ENCODE measurements at regions not wholly inside any gene's neighbourhood (a gene's known extent, or its start where the extent isn't known, plus 50 kb on each side); places are given as distances from the start of the nearest gene placed in this dataset.

- Mint-ChIP-seq H3K9me3 (peaks cover 8 to 29% (median 14%) of the 10 kb centered on the region in 3 donors), H3K4me3 (no peak overlapping the region), H3K27ac (no peak overlapping the region), H3K4me1 (no peaks in the 10 kb centered on the region), H3K36me3 (no peaks in the 10 kb centered on the region), H3K27me3 (peaks cover 0 to 4% of the 10 kb centered on the region in 2 donors)
- Histone ChIP-seq H3K36me3 (ENCODE audit: control insufficient read depth in 2 of 2, extremely low read depth in 1 of 2, insufficient read depth in 1 of 2, low read length in 1 of 2) (no peaks in the 10 kb centered on the region), H3K4me3 (ENCODE audit: control insufficient read depth in 1 of 2, extremely low read depth in 1 of 2, low read length in 1 of 2) (no peak overlapping the region), H3K27me3 (replicated peaks in 1 of 2; ENCODE audit: control insufficient read depth in 2 of 2, extremely low read depth in 1 of 2, insufficient read depth in 2 of 2, low read length in 1 of 2) (peaks cover 0 to 3% of the 10 kb centered on the region in 2 experiments), H3K4me1 (ENCODE audit: control insufficient read depth in 1 of 2, extremely low read depth in 1 of 2, insufficient read depth in 2 of 2, low read length in 2 of 2) (no peaks in the 10 kb centered on the region), H3K9me3 (no peaks in the 10 kb centered on the region), H3K27ac (ENCODE audit: low read length) (no peak overlapping the region)
- ChIA-PET POLR2A (no interaction called here), CTCF (no interaction called here)
- no peak for DNase-seq
- no peak for ATAC-seq (replicated peaks in 1 of 4)
Measured at GRCh38 chr1:67963263-67963662, 87.2 kb downstream of the DIRAS3 start.

- Histone ChIP-seq H3K27ac (ENCODE audit: low read length) (no peak overlapping the region), H3K36me3 (ENCODE audit: control insufficient read depth in 2 of 2, extremely low read depth in 1 of 2, insufficient read depth in 1 of 2, low read length in 1 of 2) (no peaks in the 10 kb centered on the region), H3K4me3 (ENCODE audit: control insufficient read depth in 1 of 2, extremely low read depth in 1 of 2, low read length in 1 of 2) (no peak overlapping the region), H3K9me3 (no peaks in the 10 kb centered on the region), H3K4me1 (ENCODE audit: control insufficient read depth in 1 of 2, extremely low read depth in 1 of 2, insufficient read depth in 2 of 2, low read length in 2 of 2) (no peaks in the 10 kb centered on the region), H3K27me3 (replicated peaks in 1 of 2; ENCODE audit: control insufficient read depth in 2 of 2, extremely low read depth in 1 of 2, insufficient read depth in 2 of 2, low read length in 1 of 2) (peaks cover 0 to 3% of the 10 kb centered on the region in 2 experiments)
- H3K27ac Mint-ChIP-seq = no peak overlapping the region
- peaks cover 0 to 7% of the 10 kb centered on the region in 2 donors for H3K27me3 Mint-ChIP-seq
- DNase-seq (no peak), ATAC-seq (replicated peaks in 1 of 4) (no peak)
- POLR2A ChIA-PET = no interaction called here
- CTCF ChIA-PET = no interaction called here
- H3K9me3 Mint-ChIP-seq = peaks cover 8 to 29% (median 14%) of the 10 kb centered on the region in 3 donors
- WGBS (ENCODE audit: insufficient coverage) = 25% methylated on average over 1 of the region's 2 CpGs
- H3K4me3 Mint-ChIP-seq = no peak overlapping the region
- no peaks in the 10 kb centered on the region for H3K36me3 Mint-ChIP-seq
- no peaks in the 10 kb centered on the region for H3K4me1 Mint-ChIP-seq
Measured at GRCh38 chr1:67960766-67961165, 89.7 kb downstream of the DIRAS3 start.

- POLR2A ChIA-PET = no interaction called here
- no peak for DNase-seq
- ATAC-seq (replicated peaks in 1 of 4) = no peak
- no peaks in the 10 kb centered on the region for H3K4me1 Mint-ChIP-seq
- H3K27ac ChIP-seq (ENCODE audit: low read length) = no peak overlapping the region
- no peak overlapping the region for H3K4me3 ChIP-seq (ENCODE audit: control insufficient read depth in 1 of 2, extremely low read depth in 1 of 2, low read length in 1 of 2)
- H3K27me3 Mint-ChIP-seq = peaks cover 4 to 20% of the 10 kb centered on the region in 2 donors
- no peaks in the 10 kb centered on the region for H3K9me3 ChIP-seq
- WGBS (ENCODE audit: insufficient coverage) = 100% methylated on average over 1 of the region's 1 CpG
- H3K27me3 ChIP-seq (replicated peaks in 1 of 2; ENCODE audit: control insufficient read depth in 2 of 2, extremely low read depth in 1 of 2, insufficient read depth in 2 of 2, low read length in 1 of 2) = peaks cover 0 to 3% of the 10 kb centered on the region in 2 experiments
- H3K27ac Mint-ChIP-seq = no peak overlapping the region
- H3K36me3 ChIP-seq (ENCODE audit: control insufficient read depth in 2 of 2, extremely low read depth in 1 of 2, insufficient read depth in 1 of 2, low read length in 1 of 2) = no peaks in the 10 kb centered on the region
- no peaks in the 10 kb centered on the region for H3K36me3 Mint-ChIP-seq
- H3K4me1 ChIP-seq (ENCODE audit: control insufficient read depth in 1 of 2, extremely low read depth in 1 of 2, insufficient read depth in 2 of 2, low read length in 2 of 2) = no peaks in the 10 kb centered on the region
- H3K9me3 Mint-ChIP-seq = peaks cover 0 to 17% (median 8%) of the 10 kb centered on the region in 3 donors
- no peak overlapping the region for H3K4me3 Mint-ChIP-seq
- CTCF ChIA-PET = no interaction called here
Measured at GRCh38 chr1:67958472-67958871, 92.0 kb downstream of the DIRAS3 start.

- Histone ChIP-seq H3K27me3 (replicated peaks in 1 of 2; ENCODE audit: control insufficient read depth in 2 of 2, extremely low read depth in 1 of 2, insufficient read depth in 2 of 2, low read length in 1 of 2) (peaks cover 0 to 3% of the 10 kb centered on the region in 2 experiments), H3K9me3 (no peaks in the 10 kb centered on the region), H3K4me3 (ENCODE audit: control insufficient read depth in 1 of 2, extremely low read depth in 1 of 2, low read length in 1 of 2) (no peak overlapping the region), H3K27ac (ENCODE audit: low read length) (no peak overlapping the region), H3K36me3 (ENCODE audit: control insufficient read depth in 2 of 2, extremely low read depth in 1 of 2, insufficient read depth in 1 of 2, low read length in 1 of 2) (no peaks in the 10 kb centered on the region), H3K4me1 (ENCODE audit: control insufficient read depth in 1 of 2, extremely low read depth in 1 of 2, insufficient read depth in 2 of 2, low read length in 2 of 2) (no peaks in the 10 kb centered on the region)
- Mint-ChIP-seq H3K9me3 (peaks cover 0 to 3% (median 0%) of the 10 kb centered on the region in 3 donors), H3K4me1 (no peaks in the 10 kb centered on the region), H3K36me3 (no peaks in the 10 kb centered on the region), H3K27ac (no peak overlapping the region), H3K4me3 (no peak overlapping the region), H3K27me3 (peaks cover 4 to 20% of the 10 kb centered on the region in 2 donors)
- 79% methylated on average over 4 of the region's 5 CpGs for WGBS (ENCODE audit: insufficient coverage)
- DNase-seq (no peak), ATAC-seq (replicated peaks in 1 of 4) (no peak)
- CTCF ChIA-PET = no interaction called here
- POLR2A ChIA-PET = no interaction called here
Measured at GRCh38 chr1:67957066-67957465, 93.4 kb downstream of the DIRAS3 start.

GRCh38 chr1:67956116-67956515 is 94.3 kb downstream of the DIRAS3 start:
- no peaks in the 10 kb centered on the region for H3K36me3 ChIP-seq (ENCODE audit: control insufficient read depth in 2 of 2, extremely low read depth in 1 of 2, insufficient read depth in 1 of 2, low read length in 1 of 2)
- Mint-ChIP-seq H3K4me1 (no peaks in the 10 kb centered on the region), H3K27ac (no peak overlapping the region), H3K36me3 (no peaks in the 10 kb centered on the region), H3K27me3 (peaks cover 4 to 20% of the 10 kb centered on the region in 2 donors), H3K4me3 (no peak overlapping the region), H3K9me3 (no peaks in the 10 kb centered on the region)
- H3K27ac ChIP-seq (ENCODE audit: low read length) = no peak overlapping the region
- H3K9me3 ChIP-seq = no peaks in the 10 kb centered on the region
- CTCF ChIA-PET = no interaction called here
- no peak for ATAC-seq (replicated peaks in 1 of 4)
- peaks cover 0 to 3% of the 10 kb centered on the region in 2 experiments for H3K27me3 ChIP-seq (replicated peaks in 1 of 2; ENCODE audit: control insufficient read depth in 2 of 2, extremely low read depth in 1 of 2, insufficient read depth in 2 of 2, low read length in 1 of 2)
- POLR2A ChIA-PET = no interaction called here
- H3K4me1 ChIP-seq (ENCODE audit: control insufficient read depth in 1 of 2, extremely low read depth in 1 of 2, insufficient read depth in 2 of 2, low read length in 2 of 2) = no peaks in the 10 kb centered on the region
- no peak for DNase-seq
- no peak overlapping the region for H3K4me3 ChIP-seq (ENCODE audit: control insufficient read depth in 1 of 2, extremely low read depth in 1 of 2, low read length in 1 of 2)

GRCh38 chr1:67955591-67955990 is 94.8 kb downstream of the DIRAS3 start:
- 75% methylated on average over 2 of the region's 2 CpGs for WGBS (ENCODE audit: insufficient coverage)
- DNase-seq (no peak), ATAC-seq (replicated peaks in 1 of 4) (no peak)
- Histone ChIP-seq H3K27ac (ENCODE audit: low read length) (no peak overlapping the region), H3K36me3 (ENCODE audit: control insufficient read depth in 2 of 2, extremely low read depth in 1 of 2, insufficient read depth in 1 of 2, low read length in 1 of 2) (no peaks in the 10 kb centered on the region), H3K27me3 (replicated peaks in 1 of 2; ENCODE audit: control insufficient read depth in 2 of 2, extremely low read depth in 1 of 2, insufficient read depth in 2 of 2, low read length in 1 of 2) (no peaks in the 10 kb centered on the region), H3K4me1 (ENCODE audit: control insufficient read depth in 1 of 2, extremely low read depth in 1 of 2, insufficient read depth in 2 of 2, low read length in 2 of 2) (no peaks in the 10 kb centered on the region), H3K4me3 (ENCODE audit: control insufficient read depth in 1 of 2, extremely low read depth in 1 of 2, low read length in 1 of 2) (no peak overlapping the region), H3K9me3 (no peaks in the 10 kb centered on the region)
- no peaks in the 10 kb centered on the region for H3K4me1 Mint-ChIP-seq
- ChIA-PET CTCF (no interaction called here), POLR2A (no interaction called here)
- no peak overlapping the region for H3K4me3 Mint-ChIP-seq
- no peak overlapping the region for H3K27ac Mint-ChIP-seq
- H3K36me3 Mint-ChIP-seq = no peaks in the 10 kb centered on the region
- peaks cover 4 to 20% of the 10 kb centered on the region in 2 donors for H3K27me3 Mint-ChIP-seq
- H3K9me3 Mint-ChIP-seq = no peaks in the 10 kb centered on the region

- ChIA-PET POLR2A (no interaction called here), CTCF (interaction anchor here in 1 of 2 donors (0.7 kb wide), 1 partner anchor 8 kb away, joined by 4 read pairs; no protein-coding TSS in a partner anchor)
- H3K9me3 ChIP-seq = no peaks in the 10 kb centered on the region
- H3K36me3 Mint-ChIP-seq = no peaks in the 10 kb centered on the region
- no peaks in the 10 kb centered on the region for H3K4me1 ChIP-seq (ENCODE audit: control insufficient read depth in 1 of 2, extremely low read depth in 1 of 2, insufficient read depth in 2 of 2, low read length in 2 of 2)
- H3K27me3 Mint-ChIP-seq = peaks cover 4 to 16% of the 10 kb centered on the region in 2 donors
- H3K4me3 Mint-ChIP-seq = no peak overlapping the region
- H3K9me3 Mint-ChIP-seq = no peaks in the 10 kb centered on the region
- no peak overlapping the region for H3K27ac ChIP-seq (ENCODE audit: low read length)
- WGBS (ENCODE audit: insufficient coverage) = no CpG with 5 or more reads among the region's 2 CpGs
- H3K27me3 ChIP-seq (replicated peaks in 1 of 2; ENCODE audit: control insufficient read depth in 2 of 2, extremely low read depth in 1 of 2, insufficient read depth in 2 of 2, low read length in 1 of 2) = peaks cover 0 to 3% of the 10 kb centered on the region in 2 experiments
- DNase-seq = no peak
- H3K4me3 ChIP-seq (ENCODE audit: control insufficient read depth in 1 of 2, extremely low read depth in 1 of 2, low read length in 1 of 2) = no peak overlapping the region
- H3K27ac Mint-ChIP-seq = no peak overlapping the region
- ATAC-seq (replicated peaks in 1 of 4) = no peak
- no peaks in the 10 kb centered on the region for H3K4me1 Mint-ChIP-seq
- no peaks in the 10 kb centered on the region for H3K36me3 ChIP-seq (ENCODE audit: control insufficient read depth in 2 of 2, extremely low read depth in 1 of 2, insufficient read depth in 1 of 2, low read length in 1 of 2)
Measured at GRCh38 chr1:67953301-67953700, 97.1 kb downstream of the DIRAS3 start.
